KOPT-K1 (cell line): ENCODE measurements at regions not wholly inside any gene's neighbourhood (a gene's known extent, or its start where the extent isn't known, plus 50 kb on each side); places are given as distances from the start of the nearest gene placed in this dataset.

Source experiments
- H3K27ac ChIP-seq: fragments of 200-600 bp; sonication (generic); 2 replicates; pipeline ENCODE4 v1.5.1; 2016; ENCODE audit warnings: antibody characterized with exemption, mild to moderate bottlenecking, low read depth, low read length; ENCODE audit not compliant: poor library complexity, severe bottlenecking
- H3K36me3 ChIP-seq: fragments of 200-600 bp; sonication (generic); 2 replicates; pipeline ENCODE4 v1.5.1; 2017; ENCODE audit warnings: antibody characterized with exemption, mild to moderate bottlenecking, low read length, moderate library complexity; ENCODE audit not compliant: insufficient read depth
- H3K9me3 ChIP-seq: fragments of 200-600 bp; sonication (generic); 2 replicates; pipeline ENCODE4 v1.5.1; 2017; ENCODE audit warnings: antibody characterized with exemption, low read length, mild to moderate bottlenecking; ENCODE audit not compliant: insufficient read depth, poor library complexity, severe bottlenecking

DNA sequence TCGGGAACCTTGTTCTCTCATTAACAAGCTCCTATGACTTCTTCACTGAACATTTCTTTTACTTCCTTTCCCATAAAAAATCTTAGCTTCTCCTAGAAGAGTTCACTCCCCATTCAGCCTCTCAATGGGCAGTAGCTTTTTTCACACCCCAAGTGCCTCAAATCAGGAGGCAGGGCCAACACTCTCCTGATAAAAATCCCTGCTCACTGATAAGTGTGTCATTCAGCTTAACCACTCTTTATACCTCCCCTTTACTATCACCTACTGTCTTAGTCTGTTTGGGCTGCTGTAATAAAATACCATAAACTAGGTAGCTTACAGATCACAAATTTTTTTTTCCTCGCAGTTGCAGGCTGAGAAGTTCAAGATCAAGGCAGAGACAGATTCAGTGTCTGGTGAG, 400.4 kb downstream of the WDR72 start:
- H3K36me3 ChIP-seq = no peaks in the 10 kb centered on the region
- no peaks in the 10 kb centered on the region for H3K9me3 ChIP-seq
- no peak overlapping the region for H3K27ac ChIP-seq

DNA sequence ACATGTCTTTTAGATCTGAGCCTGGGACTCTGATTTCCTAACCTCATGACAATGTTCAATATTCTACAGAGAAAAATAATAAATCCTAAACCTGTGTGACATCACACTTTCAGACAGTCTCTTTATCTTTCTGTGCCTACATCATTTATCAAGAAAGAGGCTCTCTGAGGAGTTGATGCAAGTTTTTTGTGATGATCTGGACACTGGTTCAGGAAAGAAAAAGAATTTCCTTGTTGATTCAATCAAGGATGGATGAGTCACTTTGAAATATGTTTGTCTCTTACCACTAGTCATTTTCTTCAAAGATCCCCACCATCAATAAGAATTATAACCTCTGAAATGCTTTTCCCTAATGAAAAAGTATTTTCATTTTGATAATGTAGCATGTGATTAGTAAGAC, 404.6 kb downstream of the WDR72 start:
- Histone ChIP-seq H3K9me3 (no peaks in the 10 kb centered on the region), H3K36me3 (no peaks in the 10 kb centered on the region), H3K27ac (no peak overlapping the region)

DNA sequence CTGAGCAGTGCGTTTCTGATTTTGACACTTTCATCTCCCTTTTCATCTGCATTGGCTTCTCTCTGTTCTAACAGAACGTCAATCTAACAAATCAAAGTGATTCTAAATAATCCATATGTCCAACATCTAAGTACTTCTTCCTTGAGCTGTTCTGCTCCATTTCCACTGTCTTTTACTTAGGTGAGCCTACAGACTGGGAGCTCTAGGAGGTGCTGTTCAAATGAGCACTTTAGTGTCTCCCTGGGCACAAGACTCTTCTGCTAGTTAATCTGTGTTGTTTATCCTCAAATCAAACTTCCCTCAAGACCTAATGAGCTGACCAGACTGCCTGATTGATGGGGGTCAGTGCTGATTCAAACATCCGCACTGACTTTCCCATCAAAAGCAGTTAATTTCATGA, 408.1 kb downstream of the WDR72 start:
- Histone ChIP-seq H3K36me3 (no peaks in the 10 kb centered on the region), H3K27ac (no peak overlapping the region), H3K9me3 (no peaks in the 10 kb centered on the region)

DNA sequence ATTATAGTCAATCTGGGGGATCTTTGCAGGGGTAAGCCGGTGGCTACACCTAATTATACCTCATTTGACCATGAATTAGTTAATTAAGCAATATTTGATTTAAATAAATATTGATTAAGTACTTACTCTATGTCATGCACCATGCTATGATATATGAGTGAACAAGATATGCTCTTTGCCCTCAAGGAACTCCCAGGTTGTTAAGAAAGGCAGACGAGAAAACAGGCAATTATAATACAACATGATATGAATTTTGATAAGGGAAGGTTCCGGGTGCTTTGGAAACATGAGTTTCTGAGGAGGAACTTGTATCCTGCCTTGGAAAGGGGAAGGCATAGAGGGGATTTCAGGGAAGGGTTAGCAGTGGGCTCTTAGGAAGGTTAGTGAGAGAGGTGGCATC, 412.9 kb downstream of the WDR72 start:
- no peaks in the 10 kb centered on the region for H3K36me3 ChIP-seq
- H3K27ac ChIP-seq = no peak overlapping the region
- H3K9me3 ChIP-seq = no peaks in the 10 kb centered on the region

DNA sequence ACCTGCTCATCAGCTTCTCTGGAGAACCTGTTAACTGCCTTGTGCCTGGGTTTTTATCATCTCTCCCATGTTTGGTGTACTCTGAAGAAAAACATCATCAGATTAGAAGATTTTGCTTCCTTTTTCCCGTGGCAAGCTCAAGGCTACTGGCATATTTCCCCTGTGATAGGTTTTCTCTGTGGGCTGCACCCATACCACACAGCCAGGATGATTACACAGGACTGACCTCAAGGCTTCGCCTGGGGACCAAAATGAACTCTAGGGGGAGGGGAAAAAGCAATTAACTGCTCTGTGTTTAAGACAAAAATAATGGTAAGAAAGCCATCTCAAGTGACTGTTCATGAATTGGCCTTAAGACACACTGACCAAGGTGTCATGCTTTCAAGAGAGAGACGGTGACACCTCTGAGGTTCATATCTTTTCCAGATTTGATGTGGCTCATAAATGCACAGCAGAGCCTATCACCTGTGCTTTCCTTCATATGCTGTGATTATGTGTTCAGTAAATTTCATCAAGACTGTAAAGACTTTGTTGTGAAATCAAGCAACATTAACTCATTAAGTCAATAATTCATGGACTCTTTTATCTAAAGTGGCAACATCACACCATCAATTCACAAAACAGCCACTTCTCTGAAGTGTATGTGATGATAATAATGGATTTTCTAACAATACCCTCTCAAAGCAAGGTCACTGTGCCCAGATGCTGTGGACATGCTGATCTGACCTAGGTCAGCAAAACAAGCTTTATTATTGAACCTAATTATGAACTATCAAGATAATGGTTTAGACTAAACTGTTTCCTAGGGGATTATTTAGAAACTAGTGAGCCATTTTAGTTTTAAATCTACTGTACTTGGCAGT, 427.9 kb downstream of the WDR72 start:
- Histone ChIP-seq H3K27ac (no peak overlapping the region), H3K9me3 (no peaks in the 10 kb centered on the region), H3K36me3 (no peaks in the 10 kb centered on the region)

DNA sequence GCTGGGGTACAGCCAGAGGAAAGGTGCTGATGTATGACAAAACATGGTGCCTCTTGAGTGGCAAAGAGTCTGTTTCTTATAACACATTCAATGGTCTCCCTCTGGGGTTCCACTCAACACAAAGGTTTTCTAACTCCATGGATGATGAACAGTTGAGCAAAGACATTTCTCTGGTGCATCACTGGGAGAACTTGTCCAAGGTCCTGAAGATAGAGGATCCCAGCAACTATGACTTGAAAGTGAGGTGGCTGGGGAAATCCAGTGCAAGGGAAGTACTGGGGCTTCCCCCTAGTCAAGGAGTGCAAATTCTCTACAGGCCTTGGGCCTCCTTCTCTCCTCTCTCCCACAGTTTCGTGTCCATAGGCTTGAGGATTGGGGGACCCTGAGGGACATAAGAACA, 431.1 kb downstream of the WDR72 start:
- no peaks in the 10 kb centered on the region for H3K36me3 ChIP-seq
- no peaks in the 10 kb centered on the region for H3K9me3 ChIP-seq
- H3K27ac ChIP-seq = no peak overlapping the region

DNA sequence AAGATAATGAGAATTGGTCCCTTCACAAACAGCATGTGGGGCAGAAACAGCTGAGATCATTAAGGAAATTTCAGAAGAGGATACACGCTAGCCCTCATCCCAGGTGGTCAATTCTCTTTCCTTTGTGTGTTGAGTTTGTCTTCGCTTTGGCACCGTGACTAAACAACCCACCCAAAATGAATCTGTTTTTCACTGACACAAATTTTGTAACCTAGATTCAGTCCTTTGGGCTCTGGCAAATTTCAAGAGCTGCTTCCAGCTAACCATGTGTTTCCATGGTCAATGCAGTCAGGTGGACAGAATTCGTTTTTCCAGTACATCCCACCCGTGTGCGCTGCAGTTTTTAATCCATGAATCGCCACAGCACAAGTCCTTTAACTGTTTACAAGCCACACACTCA, 435.4 kb downstream of the WDR72 start:
- H3K36me3 ChIP-seq = no peaks in the 10 kb centered on the region
- no peaks in the 10 kb centered on the region for H3K9me3 ChIP-seq
- no peak overlapping the region for H3K27ac ChIP-seq

DNA sequence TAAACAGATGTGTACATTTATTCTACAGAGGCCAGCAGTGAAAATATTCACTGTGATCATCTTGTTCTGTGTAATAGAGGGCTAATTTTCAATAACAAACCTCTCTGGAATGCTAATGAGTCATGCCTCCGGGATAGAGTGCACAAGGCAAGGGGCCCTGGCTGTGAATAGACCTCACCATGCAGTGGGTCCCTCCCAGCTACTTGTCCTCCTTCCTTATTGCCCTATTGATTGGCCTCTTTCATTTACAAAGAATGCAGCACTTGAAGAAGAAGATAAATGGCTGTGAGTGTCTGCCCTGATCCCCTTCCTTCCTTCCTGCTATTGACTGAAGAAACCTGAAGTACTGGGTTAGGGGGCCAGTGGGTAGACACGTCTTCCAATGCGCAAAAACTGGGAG, 436.3 kb downstream of the WDR72 start:
- H3K36me3 ChIP-seq = no peaks in the 10 kb centered on the region
- H3K27ac ChIP-seq = no peak overlapping the region
- no peaks in the 10 kb centered on the region for H3K9me3 ChIP-seq

DNA sequence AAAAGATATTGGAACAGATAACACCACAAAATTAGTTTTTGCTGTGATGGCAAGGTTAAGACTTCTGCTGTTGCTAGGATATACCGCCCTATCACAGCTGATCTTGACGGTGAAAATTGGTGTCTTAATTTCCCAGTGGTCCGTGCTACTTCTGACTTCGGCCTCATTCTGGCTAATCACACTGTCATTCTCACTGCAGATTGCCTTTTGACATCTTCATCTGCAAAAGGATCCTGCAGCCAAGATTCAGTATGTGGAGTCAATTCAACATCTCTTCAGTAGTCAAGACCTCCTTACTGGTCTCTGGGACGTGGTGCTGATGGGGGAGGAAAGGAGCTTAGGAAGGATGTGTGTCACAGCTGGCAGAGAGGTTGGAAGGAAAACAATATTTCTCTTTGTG, 438.6 kb downstream of the WDR72 start:
- Histone ChIP-seq H3K9me3 (no peaks in the 10 kb centered on the region), H3K36me3 (no peaks in the 10 kb centered on the region), H3K27ac (no peak overlapping the region)

DNA sequence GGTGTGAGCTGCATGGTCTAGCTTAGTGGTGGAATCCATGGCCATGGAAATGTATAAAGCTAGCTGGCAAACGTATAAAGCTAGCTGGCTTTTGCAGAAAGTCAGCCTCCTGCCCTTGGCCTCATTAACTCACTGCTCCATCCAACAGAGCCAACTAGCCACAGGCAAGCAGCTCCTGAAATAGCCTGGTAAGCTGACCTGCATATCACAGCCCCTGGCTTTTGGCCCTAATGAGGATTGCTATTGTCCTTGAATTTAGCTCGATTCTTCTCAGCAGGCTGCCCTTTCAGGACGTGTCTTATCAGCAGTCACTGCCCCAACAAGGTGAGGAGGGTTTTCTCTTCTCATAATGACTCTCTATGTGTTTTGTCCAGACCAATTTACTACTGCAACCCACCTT, 446.8 kb downstream of the WDR72 start:
- Histone ChIP-seq H3K36me3 (no peaks in the 10 kb centered on the region), H3K9me3 (no peaks in the 10 kb centered on the region), H3K27ac (no peak overlapping the region)

DNA sequence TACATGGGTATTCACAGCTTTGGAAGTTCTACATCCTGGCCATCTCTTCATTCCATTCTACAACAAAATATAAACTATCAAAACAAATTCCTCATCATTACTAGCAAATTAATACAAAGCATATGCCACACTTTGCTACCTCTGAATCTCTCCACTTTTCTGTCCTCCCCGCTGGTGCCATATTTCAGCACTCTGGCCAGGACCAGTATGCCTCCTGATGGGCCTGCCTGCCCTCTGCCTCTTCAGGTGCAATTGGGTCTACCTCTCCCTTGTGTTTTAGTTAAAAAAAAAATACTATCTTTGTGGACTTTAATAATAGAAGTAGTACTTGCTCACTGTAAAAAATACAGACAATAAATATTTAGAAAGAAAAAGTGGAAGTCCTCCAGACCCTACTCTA, 448.8 kb downstream of the WDR72 start:
- H3K9me3 ChIP-seq = no peaks in the 10 kb centered on the region
- no peak overlapping the region for H3K27ac ChIP-seq
- no peaks in the 10 kb centered on the region for H3K36me3 ChIP-seq

DNA sequence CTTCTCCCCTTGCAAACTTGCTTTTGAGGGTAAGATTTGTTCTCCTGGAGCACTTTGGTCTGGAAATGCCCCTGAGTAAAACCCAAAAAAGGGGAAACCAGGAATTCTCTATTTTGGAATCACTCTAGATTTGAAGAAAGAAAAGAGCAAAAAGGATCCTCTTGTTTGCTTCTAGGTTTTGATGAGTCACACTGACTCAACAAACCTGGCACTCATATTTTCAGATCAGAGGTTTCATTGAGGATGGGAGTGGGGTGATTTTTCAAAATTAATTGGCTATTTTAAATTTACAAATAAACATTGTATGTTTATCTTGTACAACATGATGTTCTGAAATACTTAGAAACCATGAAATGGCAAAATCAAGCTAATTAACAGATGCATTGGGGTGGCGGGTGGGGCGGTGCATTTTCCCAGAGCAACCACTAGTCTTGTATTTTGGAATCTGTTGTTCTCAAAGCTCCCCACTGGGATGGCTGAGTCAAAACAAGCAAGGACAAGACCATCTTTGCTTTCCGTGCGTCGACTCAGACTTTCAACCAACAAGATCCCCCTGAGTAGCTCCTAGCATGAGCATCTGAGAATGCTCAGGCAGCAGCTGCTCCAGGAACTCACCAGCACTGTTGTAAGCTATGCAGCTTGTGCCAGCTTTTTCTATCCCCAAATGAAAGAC, 451.4 kb downstream of the WDR72 start:
- Histone ChIP-seq H3K9me3 (no peaks in the 10 kb centered on the region), H3K27ac (no peak overlapping the region)

DNA sequence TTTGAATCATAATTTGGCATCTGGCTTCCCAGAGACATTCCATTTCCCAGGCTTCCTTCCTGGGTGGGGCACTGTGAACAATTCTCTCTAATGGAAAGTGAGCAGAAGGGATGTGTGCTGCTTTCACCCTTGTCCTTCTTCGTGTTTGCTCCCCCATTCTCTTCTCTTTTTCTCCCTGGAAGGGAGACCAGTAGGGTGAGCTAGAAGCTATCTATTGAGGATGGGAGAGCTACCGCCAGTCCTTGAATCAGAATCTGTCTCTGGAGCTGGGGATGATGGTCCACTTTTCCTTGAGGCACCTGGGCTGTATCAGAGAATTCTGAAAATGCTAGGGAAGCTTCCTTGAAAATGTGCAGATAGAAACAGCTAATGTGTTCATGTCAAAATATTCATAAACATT, 453.9 kb downstream of the WDR72 start:
- Histone ChIP-seq H3K27ac (no peak overlapping the region), H3K36me3 (no peaks in the 10 kb centered on the region), H3K9me3 (no peaks in the 10 kb centered on the region)

More for the DNA sequence above, 451.4 kb downstream of the WDR72 start:
- no peaks in the 10 kb centered on the region for H3K36me3 ChIP-seq

DNA sequence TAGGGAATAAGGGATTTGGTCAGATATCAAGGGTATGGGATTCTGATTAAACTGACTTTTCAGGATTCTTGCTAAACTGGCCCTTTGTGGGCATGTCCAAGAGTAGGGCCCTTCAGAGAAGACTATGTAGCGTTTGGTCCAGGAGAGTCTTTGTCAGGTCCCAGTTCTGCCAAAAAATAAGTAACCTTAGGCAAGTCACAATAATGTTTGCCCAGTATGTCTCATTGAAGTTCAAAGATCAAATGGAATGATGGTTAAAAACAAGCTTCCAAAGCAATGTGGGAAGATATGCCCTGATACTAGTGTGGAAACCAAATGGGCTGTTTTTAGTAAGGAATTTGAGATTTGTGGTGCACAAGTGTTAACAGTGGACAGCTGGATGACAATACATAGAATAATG, 454.4 kb downstream of the WDR72 start:
- Histone ChIP-seq H3K36me3 (no peaks in the 10 kb centered on the region), H3K9me3 (no peaks in the 10 kb centered on the region), H3K27ac (no peak overlapping the region)

DNA sequence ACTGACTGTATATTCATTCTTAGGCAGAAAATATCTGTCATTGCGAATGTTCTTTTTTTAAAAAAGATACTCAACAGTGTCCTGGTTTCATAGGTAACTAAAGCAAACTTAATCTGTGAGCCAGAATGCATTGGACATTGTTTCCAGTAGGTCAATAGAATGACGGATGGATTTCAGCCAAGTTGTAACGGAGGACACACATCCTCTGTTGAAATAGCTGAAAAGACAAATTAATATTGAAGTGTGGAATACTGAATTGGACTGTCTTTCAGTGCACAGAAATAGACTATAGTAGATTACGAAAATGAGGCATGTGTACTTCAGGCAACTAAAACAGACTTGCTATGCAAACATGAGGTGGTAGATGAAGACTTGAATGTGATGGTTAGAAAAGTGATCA, 461.6 kb downstream of the WDR72 start:
- no peaks in the 10 kb centered on the region for H3K9me3 ChIP-seq

DNA sequence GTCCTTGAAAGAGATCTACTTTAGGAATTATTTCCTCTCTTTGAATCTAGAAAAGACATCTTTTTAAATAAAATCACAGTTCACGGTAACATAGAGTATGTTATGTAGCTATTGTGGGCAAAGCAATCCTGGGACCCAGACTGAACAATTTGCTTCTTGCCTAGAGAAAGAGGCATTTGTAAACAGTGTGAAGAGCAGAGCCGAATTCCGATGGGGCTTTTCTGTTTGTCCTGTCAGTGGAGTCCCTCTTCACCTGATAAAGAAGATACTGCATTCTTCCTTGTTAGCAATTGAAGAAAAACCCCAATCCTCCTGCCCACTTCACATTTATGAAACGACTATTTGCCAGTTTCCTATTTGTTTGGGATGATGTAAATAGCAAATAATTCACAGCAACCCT, 462.9 kb downstream of the WDR72 start:
- no peaks in the 10 kb centered on the region for H3K36me3 ChIP-seq
- H3K27ac ChIP-seq = no peak overlapping the region
- H3K9me3 ChIP-seq = no peaks in the 10 kb centered on the region

More for the DNA sequence above, 461.6 kb downstream of the WDR72 start:
- Histone ChIP-seq H3K27ac (no peak overlapping the region), H3K36me3 (no peaks in the 10 kb centered on the region)
